GM12874 (cell line): ENCODE measurements at regions not wholly inside any gene's neighbourhood (a gene's known extent, or its start where the extent isn't known, plus 50 kb on each side); places are given as distances from the start of the nearest gene placed in this dataset.
A peak's percentile ranks its signal among the peaks of the same experiment; 100 is the strongest.

Source experiments
- TF ChIP-seq, protein P1 (sequence below): IDR thresholded peaks from 2 replicates; pipeline ENCODE4 v1.5.1; 2011; ENCODE audit warnings: low read depth, mild to moderate bottlenecking, control low read depth, low read length, moderate library complexity; ENCODE audit not compliant: insufficient read depth

DNA sequence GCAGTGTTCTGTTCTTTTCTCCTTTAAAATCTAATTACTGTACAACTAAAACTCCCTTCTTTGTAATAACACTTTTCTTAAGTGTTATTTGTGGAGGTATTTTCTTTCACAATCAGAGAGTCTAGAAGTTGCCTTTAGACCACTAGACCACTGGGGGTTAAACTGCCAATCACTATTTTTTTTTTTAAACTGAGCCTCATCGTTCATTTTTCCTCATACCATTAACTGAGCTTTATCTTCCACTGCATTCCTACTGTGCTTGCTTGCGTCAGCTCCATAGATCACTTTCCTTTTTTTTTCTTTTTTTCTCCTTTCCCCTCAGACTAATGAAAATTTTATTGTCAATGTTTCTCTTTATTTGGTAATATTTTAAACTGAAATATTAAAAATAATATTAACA is 310.6 kb downstream of the PDHA2 start:
- TF ChIP-seq, protein P1, sequence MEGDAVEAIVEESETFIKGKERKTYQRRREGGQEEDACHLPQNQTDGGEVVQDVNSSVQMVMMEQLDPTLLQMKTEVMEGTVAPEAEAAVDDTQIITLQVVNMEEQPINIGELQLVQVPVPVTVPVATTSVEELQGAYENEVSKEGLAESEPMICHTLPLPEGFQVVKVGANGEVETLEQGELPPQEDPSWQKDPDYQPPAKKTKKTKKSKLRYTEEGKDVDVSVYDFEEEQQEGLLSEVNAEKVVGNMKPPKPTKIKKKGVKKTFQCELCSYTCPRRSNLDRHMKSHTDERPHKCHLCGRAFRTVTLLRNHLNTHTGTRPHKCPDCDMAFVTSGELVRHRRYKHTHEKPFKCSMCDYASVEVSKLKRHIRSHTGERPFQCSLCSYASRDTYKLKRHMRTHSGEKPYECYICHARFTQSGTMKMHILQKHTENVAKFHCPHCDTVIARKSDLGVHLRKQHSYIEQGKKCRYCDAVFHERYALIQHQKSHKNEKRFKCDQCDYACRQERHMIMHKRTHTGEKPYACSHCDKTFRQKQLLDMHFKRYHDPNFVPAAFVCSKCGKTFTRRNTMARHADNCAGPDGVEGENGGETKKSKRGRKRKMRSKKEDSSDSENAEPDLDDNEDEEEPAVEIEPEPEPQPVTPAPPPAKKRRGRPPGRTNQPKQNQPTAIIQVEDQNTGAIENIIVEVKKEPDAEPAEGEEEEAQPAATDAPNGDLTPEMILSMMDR: no peak

GRCh38 chr4:96152824-96153223 is 312.9 kb downstream of the PDHA2 start:
- TF ChIP-seq, protein P1: no peak

DNA sequence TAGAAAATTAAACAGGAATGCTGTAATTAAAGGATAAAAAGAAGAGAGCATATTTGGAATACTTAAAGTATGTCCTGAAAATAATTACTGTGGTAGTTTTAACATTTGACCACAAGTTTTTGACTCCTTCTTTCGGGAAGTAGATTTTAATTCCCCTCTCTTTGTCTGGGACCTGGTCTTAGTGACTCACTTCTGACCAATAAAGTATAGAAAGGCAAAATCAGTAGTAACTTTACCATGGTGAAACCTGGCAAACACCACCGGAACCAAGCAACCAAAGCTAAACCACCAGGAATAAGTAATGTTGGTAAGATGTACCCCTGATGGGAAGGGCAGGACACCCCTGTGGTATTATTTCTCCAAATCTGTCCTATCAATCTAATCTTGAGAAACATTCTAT is 314.8 kb downstream of the PDHA2 start:
- TF ChIP-seq, protein P1: no peak

DNA sequence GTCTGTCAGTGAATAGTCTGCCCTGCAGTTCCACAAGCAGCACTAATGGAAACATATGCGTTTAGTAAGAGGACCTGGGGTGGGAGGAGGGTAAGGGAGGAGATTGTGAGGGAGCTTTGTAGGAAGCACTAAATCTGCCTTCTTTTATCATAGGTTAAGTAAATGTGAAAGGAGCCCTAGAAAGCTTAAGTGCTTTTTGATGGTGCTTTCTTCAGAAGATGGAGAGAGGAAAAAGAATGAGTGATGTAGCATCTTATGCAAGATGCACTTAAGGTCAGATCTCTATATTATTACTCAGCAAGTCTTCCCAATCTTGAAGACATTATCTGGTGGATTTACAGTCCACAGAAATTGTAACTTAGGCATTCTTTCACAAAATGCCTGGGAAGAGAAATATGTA is 322.7 kb downstream of the PDHA2 start:
- TF ChIP-seq, protein P1: no peak

GRCh38 chr4:96164814-96165351 is 325.0 kb downstream of the PDHA2 start:
- TF ChIP-seq, protein P1: no peak

DNA sequence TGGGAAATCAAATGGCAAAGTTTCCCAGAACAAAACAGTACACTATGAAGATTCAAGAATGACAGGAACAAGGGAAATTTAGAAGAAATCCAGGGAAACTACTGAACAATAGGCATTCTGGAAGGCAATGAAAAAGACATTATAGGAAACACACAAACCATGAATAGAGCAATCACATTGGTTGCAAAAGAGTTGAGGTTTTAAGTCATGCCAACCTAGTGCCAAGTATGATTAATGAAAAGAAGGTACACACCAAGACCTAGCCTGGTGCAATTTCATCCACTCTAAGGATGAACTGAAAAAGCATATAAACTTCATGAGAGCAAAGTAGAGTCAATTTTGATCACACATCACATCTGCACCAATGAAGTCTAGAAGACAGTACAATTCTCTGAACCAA is 326.9 kb downstream of the PDHA2 start:
- TF ChIP-seq, protein P1: no peak

DNA sequence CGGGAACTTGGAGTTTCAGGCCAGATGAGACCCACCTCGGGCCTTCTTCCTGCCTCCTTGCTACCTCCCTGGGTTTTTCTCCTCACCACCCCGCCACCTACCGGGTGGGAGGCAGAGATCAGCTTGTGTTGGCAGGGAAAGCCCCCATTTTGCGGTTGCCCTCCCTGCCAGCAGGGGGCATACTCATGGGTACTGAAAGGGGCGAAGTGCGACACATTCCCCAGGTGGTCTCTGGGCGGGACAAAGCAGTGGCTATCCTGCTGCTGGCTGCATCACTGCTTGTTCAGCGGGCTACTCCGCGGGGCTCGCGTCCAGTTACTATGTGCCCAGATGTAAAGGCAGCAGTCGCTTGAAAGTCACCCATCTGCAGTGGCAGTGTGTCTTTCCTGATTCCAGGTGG is 330.3 kb downstream of the PDHA2 start:
- TF ChIP-seq, protein P1: peak; percentile 57
